GM19240 (cell line): ENCODE measurements at regions not wholly inside any gene's neighbourhood (a gene's known extent, or its start where the extent isn't known, plus 50 kb on each side); places are given as distances from the start of the nearest gene placed in this dataset.
A peak's percentile ranks its signal among the peaks of the same experiment; 100 is the strongest.

Experiments
- DNase-seq: peaks from one replicate; pipeline ENCODE4 v3.0.0; 2011; ENCODE audit warnings: low spot score; ENCODE audit not compliant: insufficient read length

GRCh38 chrX:23525531-23525930, 141.8 kb upstream of the PRDX4 start:
- no peak for DNase-seq

- no peak for DNase-seq
These were observed 126.8 kb upstream of the PRDX4 start for GRCh38 chrX:23540532-23540931.

GRCh38 chrX:23548164-23548563, 119.1 kb upstream of the PRDX4 start:
- no peak for DNase-seq

DNA sequence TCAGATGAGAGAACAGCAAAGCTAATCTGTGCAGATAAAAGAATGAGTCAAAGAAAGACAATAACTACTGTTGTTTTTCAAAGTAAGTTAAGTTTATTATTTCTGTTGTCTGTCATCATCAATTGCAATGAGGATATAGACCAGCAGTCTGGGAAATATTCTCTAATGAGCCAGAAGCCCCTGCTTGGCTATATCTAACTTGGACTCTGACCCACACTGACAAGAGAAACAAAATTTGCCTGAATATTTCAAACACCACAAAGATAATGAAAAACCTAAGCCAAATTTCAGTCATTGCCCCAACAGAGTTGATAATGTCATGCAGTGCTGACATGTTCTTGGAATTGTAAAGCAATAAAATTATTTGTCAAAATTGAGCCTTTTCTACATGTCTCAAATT, 115.0 kb upstream of the PRDX4 start:
- DNase-seq = no peak

DNA sequence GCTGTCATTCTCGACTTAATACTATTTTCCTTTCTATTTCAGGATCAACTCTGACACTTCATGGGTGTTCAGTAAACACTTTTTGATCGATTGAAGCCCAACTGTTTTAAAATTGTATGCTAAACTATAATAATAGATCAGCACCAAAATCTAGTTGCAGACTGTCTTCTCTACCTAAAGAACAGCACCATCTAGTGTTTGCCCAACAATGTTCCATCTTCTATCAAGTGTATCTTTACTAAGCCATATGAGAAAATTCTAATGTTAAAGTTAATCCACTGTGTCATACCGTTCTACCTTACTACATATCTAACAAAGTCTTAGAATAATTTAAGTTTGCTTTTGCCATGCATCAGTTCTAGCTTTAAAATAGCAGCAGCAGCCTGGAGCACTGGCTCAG, 113.0 kb upstream of the PRDX4 start:
- DNase-seq = no peak

DNA sequence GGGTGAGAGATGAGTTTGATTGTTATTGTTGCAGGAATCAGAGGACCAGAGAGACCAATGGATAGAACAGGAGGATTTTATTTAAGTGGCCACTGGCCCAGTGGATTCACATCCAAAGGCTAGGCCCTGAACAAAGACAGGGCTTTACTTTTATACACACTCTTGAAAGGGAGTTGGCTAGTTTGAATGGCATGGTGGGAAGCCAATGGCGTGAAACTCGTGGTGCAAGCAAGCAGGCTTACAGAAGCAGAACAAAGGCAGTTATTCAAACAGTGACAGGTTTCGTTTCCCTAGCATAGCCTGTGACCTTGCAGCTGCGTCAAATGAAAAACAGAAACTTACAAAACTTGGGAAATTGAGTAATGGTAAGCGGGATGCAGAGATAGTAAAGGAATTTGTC, 110.2 kb upstream of the PRDX4 start:
- no peak for DNase-seq

GRCh38 chrX:23559975-23560374, 107.3 kb upstream of the PRDX4 start:
- no peak for DNase-seq

DNA sequence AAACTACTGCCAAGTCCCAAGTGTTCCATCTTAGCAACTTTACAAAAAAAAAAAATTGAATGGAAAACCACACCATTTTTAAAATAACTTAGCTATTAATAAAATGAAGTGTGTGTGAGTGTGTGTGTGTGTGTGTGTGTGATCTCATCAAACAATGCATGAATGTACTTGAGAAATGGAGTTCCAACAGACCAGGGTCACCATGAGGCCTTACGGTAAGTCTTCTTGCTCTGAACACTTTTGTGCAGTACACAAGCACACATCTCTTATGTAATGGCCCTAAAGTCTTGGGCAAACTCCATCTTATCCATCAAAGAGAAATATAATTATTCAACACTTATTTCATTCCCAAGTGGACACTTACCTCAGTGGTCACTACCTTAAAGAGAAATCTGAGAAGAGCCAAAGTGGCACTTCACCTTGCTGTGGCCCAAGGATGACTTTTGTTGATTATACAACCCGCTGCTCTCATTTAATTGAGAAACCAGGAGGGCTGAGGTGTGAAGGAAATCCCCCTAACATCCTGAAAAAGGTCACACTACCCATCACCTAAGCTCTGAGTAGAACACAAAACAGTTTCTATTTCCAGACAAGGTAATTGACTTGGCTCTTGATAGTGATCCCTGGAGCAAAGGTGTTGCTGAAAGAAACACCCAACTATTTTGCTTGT, 96.5 kb upstream of the PRDX4 start:
- DNase-seq = no peak

- no peak for DNase-seq
These were observed 92.0 kb upstream of the PRDX4 start for GRCh38 chrX:23575281-23575680.

DNA sequence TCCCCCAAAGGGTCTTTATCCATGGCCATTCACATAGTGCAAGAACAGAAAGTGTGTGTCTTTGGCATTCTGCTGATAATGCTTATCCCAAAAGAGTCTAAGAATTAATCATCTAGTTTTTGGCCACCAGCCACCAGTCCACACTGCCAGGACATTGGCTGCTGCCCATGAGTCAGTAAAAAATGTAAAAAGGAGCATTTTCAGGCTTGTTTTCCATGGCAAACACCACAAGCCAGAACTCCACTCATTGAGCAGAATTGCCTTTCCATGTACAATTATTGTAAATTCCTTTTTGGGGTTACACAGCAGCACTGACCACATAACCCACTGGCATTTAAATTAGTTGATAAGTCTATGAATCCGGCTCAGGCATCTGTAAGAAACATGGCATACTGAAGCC, 89.2 kb upstream of the PRDX4 start:
- no peak for DNase-seq

- no peak for DNase-seq
These were observed 77.8 kb upstream of the PRDX4 start for GRCh38 chrX:23589496-23589895.

- DNase-seq = no peak
These were observed 74.6 kb upstream of the PRDX4 start for GRCh38 chrX:23592741-23593140.

DNA sequence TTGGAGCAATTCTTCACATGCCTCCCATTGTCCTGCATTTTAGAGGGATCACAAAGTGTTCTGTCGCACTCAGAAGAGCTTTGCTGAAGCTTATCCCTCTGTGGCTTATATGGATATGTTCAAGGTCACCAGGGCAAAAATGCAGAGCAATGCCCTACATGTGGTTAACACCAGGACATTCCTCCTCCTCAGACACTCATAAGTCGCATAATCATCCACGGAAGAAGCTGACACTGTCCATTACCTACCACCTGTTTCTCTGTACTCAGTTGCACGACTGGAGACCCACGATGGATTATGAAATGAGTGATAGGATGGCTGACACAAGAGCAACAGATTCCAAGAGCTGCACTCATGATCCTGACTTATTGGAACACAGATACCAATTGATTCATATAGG, 68.7 kb upstream of the PRDX4 start:
- DNase-seq = no peak

GRCh38 chrX:23603501-23603900, 63.8 kb upstream of the PRDX4 start:
- DNase-seq = no peak

DNA sequence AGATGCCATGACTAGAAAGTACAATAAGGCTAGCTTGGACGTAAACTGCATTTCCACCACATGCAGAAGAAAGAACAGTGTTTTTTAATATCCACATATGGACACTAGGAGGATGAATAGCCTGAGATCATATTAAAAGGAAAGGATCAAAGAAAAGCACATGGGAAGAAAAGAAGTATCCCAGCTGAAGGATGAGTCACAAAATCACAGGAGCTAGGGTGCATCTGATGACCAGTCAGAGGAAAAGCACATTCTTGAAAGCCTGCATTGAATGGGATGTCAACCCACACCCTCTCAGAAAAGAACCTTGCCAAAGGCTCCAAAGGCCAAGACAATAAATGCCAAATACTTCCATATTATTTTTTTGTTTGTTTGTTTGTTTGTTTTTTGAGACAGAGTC, 56.8 kb upstream of the PRDX4 start:
- DNase-seq = no peak

- no peak for DNase-seq
These were observed 54.4 kb upstream of the PRDX4 start for GRCh38 chrX:23612846-23613245.

GRCh38 chrX:23616361-23616760, 50.9 kb upstream of the PRDX4 start:
- DNase-seq = peak; percentile 11
